DOHH2 (cell line): ENCODE measurements at regions not wholly inside any gene's neighbourhood (a gene's known extent, or its start where the extent isn't known, plus 50 kb on each side); places are given as distances from the start of the nearest gene placed in this dataset.

Experiments used
- H3F3A ChIP-seq: fragments of 200-600 bp; sonication (generic), shearing (Covaris generic); 2 replicates; pipeline ENCODE4 v1.6.0; 2016; ENCODE audit warnings: antibody characterized with exemption, mild to moderate bottlenecking; ENCODE audit not compliant: control insufficient read depth, insufficient read depth
- H3K27ac ChIP-seq: fragments of 200-600 bp; sonication (generic); 2 replicates; pipeline ENCODE4 v1.5.1; 2014; ENCODE audit warnings: low read depth, mild to moderate bottlenecking, low read length, moderate library complexity
- H3K27me3 ChIP-seq: fragments of 200-600 bp; sonication (generic); 2 replicates; pipeline ENCODE4 v1.6.1; 2014; ENCODE audit warnings: mild to moderate bottlenecking, low read length, mixed read lengths; ENCODE audit not compliant: control insufficient read depth
- H3K36me3 ChIP-seq: fragments of 200-600 bp; sonication (generic); 2 replicates; pipeline ENCODE4 v1.6.1; 2014; ENCODE audit warnings: mild to moderate bottlenecking, low read length, moderate library complexity, mixed read lengths; ENCODE audit not compliant: control insufficient read depth
- H3K4me1 ChIP-seq: fragments of 200-600 bp; sonication (generic); 2 replicates; pipeline ENCODE4 v1.6.1; 2014; ENCODE audit warnings: mild to moderate bottlenecking, low read length, mixed read lengths; ENCODE audit not compliant: control insufficient read depth
- H3K4me2 ChIP-seq: fragments of 200-600 bp; sonication (generic); 2 replicates; pipeline ENCODE4 v1.6.0; 2014; ENCODE audit warnings: mild to moderate bottlenecking, low read length, moderate library complexity
- H3K4me3 ChIP-seq: fragments of 200-600 bp; sonication (generic); 2 replicates; pipeline ENCODE4 v1.5.1; 2014; ENCODE audit warnings: mild to moderate bottlenecking, low read length, mixed read lengths
- H3K79me2 ChIP-seq: fragments of 200-600 bp; sonication (generic); 2 replicates; pipeline ENCODE4 v1.6.1; 2014; ENCODE audit warnings: mild to moderate bottlenecking, low read length, mixed read lengths; ENCODE audit not compliant: control insufficient read depth
- H3K9me2 ChIP-seq: fragments of 200-600 bp; sonication (generic); replicated peaks from 2 replicates; pipeline ENCODE4 v1.6.1; 2014; ENCODE audit warnings: mild to moderate bottlenecking, low read length, mixed read lengths; ENCODE audit not compliant: control insufficient read depth
- H3K9me3 ChIP-seq: fragments of 200-600 bp; sonication (generic); 2 replicates; pipeline ENCODE4 v1.6.1; 2014; ENCODE audit warnings: antibody characterized with exemption, low read length, mixed read lengths; ENCODE audit not compliant: control insufficient read depth, insufficient read depth
- H4K20me1 ChIP-seq: fragments of 200-600 bp; sonication (generic); 2 replicates; pipeline ENCODE4 v1.6.0; 2014; ENCODE audit warnings: low read depth, mild to moderate bottlenecking, antibody characterized with exemption, low read length, moderate library complexity; ENCODE audit not compliant: control insufficient read depth, insufficient read depth
- CTCF ChIP-seq: fragments of 200-600 bp; sonication (generic); IDR thresholded peaks from one replicate; pipeline ENCODE4 v1.5.1; 2014; ENCODE audit warnings: antibody characterized with exemption, mild to moderate bottlenecking, low read depth, low read length; ENCODE audit not compliant: poor library complexity, severe bottlenecking
- EZH2phosphoT487 ChIP-seq: fragments of 200-600 bp; sonication (generic); IDR thresholded peaks from 2 replicates; pipeline ENCODE4 v1.6.1; 2017; ENCODE audit warnings: borderline replicate concordance, mild to moderate bottlenecking, antibody characterized with exemption, low read length, moderate library complexity, mixed read lengths

GRCh38 chr12:30507576-30507975, 188.1 kb downstream of the IPO8 start:
- Histone ChIP-seq H4K20me1 (no peaks in the 10 kb centered on the region), H3K79me2 (no peaks in the 10 kb centered on the region), H3F3A (no peaks in the 10 kb centered on the region), H3K4me2 (no peak overlapping the region), H3K4me3 (no peak overlapping the region), H3K9me2 (no peaks in the 10 kb centered on the region), H3K4me1 (no peaks in the 10 kb centered on the region), H3K27ac (no peak overlapping the region), H3K9me3 (no peaks in the 10 kb centered on the region), H3K27me3 (no peaks in the 10 kb centered on the region; the same call in 1 of the 2 replicates), H3K36me3 (no peaks in the 10 kb centered on the region)
- no peak for TF ChIP-seq CTCF
- TF ChIP-seq EZH2phosphoT487, result no peak

- H3K79me2 ChIP-seq, result no peaks in the 10 kb centered on the region
- no peaks in the 10 kb centered on the region for H3K9me3 ChIP-seq
- no peaks in the 10 kb centered on the region for H3K4me1 ChIP-seq
- no peaks in the 10 kb centered on the region for H3F3A ChIP-seq
- no peaks in the 10 kb centered on the region; the same call in 1 of the 2 replicates for H3K27me3 ChIP-seq
- TF ChIP-seq EZH2phosphoT487, result no peak
- no peak for TF ChIP-seq CTCF
- H3K9me2 ChIP-seq, result no peaks in the 10 kb centered on the region
- no peak overlapping the region for H3K27ac ChIP-seq
- H3K4me3 ChIP-seq, result no peak overlapping the region
- no peak overlapping the region for H3K4me2 ChIP-seq
- H3K36me3 ChIP-seq, result no peaks in the 10 kb centered on the region
- H4K20me1 ChIP-seq, result no peaks in the 10 kb centered on the region
Observed at GRCh38 chr12:30506411-30506810, 189.3 kb downstream of the IPO8 start.

GRCh38 chr12:30501718-30502117, 194.0 kb downstream of the IPO8 start:
- TF ChIP-seq CTCF, result no peak
- TF ChIP-seq EZH2phosphoT487, result no peak
- Histone ChIP-seq H3K4me3 (no peak overlapping the region), H3K79me2 (no peaks in the 10 kb centered on the region), H4K20me1 (no peaks in the 10 kb centered on the region), H3K4me2 (no peak overlapping the region), H3K27ac (no peak overlapping the region), H3K4me1 (no peaks in the 10 kb centered on the region), H3K9me2 (no peaks in the 10 kb centered on the region), H3F3A (no peaks in the 10 kb centered on the region), H3K9me3 (no peaks in the 10 kb centered on the region), H3K36me3 (no peaks in the 10 kb centered on the region), H3K27me3 (no peaks in the 10 kb centered on the region; the same call in 1 of the 2 replicates)

- Histone ChIP-seq H3K4me1 (no peaks in the 10 kb centered on the region), H3K27me3 (no peaks in the 10 kb centered on the region), H3K9me2 (no peaks in the 10 kb centered on the region), H3K4me3 (no peak overlapping the region), H3K27ac (no peak overlapping the region), H3K9me3 (no peaks in the 10 kb centered on the region), H3F3A (no peaks in the 10 kb centered on the region), H3K36me3 (no peaks in the 10 kb centered on the region), H3K79me2 (no peaks in the 10 kb centered on the region), H4K20me1 (no peaks in the 10 kb centered on the region), H3K4me2 (no peak overlapping the region)
- no peak for TF ChIP-seq CTCF
- no peak for TF ChIP-seq EZH2phosphoT487
Observed at GRCh38 chr12:30500532-30500931, 195.1 kb downstream of the IPO8 start.
